Effector CD4-positive, alpha-beta T cell (primary cell): ENCODE measurements at regions not wholly inside any gene's neighbourhood (a gene's known extent, or its start where the extent isn't known, plus 50 kb on each side); places are given as distances from the start of the nearest gene placed in this dataset.

Experiments
- DNase-seq: peaks from one replicate; pipeline ENCODE4 v3.0.0-alpha.2; 2020

DNA sequence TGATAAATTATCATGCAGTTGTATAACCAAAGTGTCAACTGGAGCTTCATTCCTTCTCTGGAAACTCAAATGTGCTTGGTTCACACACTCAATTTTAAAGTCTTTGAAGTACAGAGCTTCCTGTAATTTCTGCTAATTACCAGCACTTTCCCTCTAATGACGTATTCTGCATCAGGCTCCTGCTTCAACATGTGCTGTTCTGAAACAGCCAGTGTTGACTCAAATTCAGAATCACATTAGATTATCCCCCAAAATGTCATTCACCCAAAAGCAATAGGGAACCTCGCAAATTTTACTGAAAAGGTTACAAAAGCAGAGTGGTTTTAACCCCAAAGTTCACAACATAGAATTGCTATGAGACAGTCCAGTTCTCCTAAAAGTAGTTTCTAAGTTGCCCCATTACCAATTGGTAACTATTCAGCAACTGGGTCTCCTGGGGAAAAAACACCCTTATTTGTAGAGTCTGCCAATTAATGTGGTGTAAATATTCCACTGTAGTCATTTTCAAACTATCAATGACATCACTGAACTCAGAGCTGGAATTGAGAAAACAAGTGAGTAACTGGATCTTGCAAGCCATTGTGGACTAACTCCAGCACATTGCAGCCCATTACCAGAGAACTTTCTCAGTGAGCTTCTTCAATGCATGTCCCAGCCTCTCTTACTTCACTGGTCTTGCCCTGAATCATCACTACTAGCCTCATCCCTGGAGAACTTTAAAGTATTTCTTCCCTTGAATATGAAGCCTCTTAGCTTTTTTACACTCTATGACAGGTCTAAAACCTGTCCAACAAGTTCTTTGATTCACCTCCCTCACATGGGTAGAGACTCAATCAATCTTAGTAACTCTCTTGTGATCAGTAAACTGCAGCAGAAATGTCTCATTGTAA, 955.4 kb downstream of the EFNB2 start:
- no peak for DNase-seq

GRCh38 chr13:105573136-105573535, 962.3 kb downstream of the EFNB2 start:
- no peak for DNase-seq

GRCh38 chr13:105572401-105572800, 963.1 kb downstream of the EFNB2 start:
- no peak for DNase-seq

DNA sequence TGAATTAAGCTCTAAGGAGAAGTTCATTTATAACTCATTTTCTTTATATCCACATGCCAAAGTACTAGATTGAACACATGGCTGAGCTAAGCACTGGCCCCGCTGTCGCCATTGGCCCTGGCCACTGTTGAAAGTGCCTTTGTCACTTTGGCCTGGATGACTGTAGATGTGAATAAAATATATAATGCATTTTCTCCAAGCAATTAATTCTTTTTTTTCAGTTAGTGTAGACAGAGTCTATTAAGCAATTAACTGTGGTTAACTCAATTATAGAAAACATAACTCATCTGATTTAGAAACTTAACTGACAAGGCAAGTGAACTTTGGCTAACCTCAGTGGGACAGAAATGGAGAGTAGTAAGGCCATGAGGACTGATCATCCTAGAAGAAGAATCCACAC, 965.6 kb downstream of the EFNB2 start:
- no peak for DNase-seq

- DNase-seq = no peak
These were observed 967.4 kb downstream of the EFNB2 start for GRCh38 chr13:105567951-105568525.

DNA sequence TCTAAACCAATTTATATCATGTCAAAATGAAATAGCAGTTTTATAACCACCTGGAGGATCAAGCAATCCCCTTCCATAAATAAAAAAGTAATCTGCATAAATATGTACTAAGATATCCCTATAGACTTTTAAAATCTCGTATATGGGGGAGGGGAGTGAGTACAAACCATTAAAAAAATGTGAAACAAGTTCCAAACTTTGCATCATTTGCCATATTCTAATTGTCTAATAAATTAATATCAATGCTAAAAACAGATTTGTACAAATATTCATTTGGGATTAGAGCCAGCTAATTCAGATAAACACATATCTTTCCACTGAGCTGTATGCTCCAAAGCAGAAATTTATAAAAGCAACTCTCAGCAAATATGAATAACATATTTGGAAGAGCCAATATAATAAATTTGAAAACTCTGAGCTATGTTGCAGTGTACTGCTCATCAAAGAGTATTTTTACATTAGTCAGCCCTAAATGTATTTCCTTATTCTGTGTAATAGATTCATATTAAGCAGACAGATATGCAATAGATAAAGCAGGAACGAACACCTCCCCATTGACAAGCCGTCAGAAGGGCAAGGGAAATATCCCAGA, 970.2 kb downstream of the EFNB2 start:
- DNase-seq = no peak

DNA sequence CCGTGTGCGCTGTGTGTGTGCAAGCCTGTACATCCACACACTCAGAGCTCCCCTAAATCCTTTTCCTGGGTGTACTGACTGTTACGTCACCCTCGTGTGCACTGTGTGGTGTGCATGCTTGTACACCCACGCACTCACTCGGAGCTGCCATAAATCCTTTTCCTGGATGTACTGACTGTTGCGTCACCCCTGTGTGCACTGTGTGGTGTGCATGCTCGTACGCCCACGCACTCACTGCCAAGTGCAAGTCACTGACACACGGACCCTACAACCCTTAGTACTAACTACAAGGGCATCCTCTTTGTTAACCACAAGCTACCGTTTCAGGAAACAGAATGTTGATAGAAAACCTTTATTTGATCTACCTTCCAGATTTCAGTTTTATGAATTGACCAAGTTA, 983.4 kb downstream of the EFNB2 start:
- DNase-seq = no peak

DNA sequence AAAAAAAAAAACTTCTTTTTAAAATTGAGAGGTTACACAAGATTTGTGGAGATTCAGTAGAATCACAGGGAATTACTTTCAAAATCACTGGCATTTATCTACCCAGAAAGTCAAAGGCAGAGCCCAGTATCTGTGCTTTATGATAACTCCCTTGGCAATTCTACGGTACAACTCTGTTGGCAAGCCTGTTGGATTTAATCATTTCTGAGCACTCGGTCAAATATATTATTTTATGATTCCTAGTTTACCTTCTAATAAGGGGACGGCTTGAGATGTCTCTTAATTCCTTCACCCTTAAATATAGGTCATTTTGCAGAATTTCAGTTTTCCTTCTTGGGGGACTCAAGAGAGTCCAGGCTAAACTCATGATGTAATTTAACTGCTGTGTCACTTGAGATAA, 987.6 kb downstream of the EFNB2 start:
- no peak for DNase-seq

DNA sequence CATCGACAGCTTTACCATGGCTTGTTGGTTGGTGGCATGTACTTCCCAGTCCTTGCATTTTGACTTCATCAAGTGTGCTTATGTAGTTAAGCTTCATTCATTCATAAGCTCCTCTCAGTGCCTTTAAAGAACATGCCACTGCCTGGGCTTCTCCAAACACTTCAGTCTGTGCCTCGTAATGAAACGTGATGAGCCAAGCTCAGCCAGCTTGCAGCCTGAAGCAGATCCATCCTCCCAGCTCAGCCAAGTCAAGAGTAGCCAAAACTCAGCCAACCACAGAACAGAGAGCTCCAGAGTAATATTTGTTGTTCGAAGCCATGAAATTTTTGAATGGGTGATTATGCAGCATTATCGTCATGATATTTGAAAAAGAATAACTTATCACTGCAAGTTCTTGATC, 989.7 kb downstream of the EFNB2 start:
- DNase-seq = no peak

DNA sequence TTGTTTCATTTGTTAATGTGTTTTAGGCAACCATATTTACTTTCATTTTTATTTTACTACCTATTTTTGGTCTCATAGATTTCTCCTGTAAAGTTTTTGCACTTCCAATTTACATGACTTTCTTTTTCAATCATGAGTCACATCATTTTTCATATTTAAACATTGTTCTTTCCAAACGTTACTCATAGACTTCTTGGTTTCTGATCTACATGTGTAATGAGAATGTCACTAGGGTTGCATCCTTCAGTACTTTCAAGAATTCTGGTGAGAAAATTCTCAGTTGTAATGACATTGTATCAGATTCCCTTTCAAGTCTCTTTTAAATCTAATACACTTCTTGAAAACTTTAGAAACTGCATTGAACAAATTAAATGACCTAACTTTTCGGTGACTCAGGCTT, 991.7 kb downstream of the EFNB2 start:
- DNase-seq = no peak

DNA sequence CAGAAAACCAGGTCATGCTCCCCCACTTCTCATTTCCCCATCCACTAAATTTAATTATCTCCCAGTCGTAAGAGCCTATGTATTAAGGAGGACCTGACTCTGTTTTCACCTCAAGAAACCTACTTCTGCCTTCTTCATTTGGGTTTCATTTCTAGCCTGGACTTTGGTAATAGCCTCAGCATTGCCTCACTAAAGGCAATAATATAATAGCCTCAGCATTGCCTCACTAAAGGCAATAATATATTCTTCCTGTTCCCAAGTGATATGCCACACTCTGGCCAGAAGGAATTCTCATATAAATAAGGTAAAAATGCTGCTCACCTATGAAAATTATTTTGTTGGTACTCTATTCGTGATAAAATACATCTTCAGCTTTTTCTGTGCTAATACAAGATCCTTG, 993.9 kb downstream of the EFNB2 start:
- DNase-seq = no peak

DNA sequence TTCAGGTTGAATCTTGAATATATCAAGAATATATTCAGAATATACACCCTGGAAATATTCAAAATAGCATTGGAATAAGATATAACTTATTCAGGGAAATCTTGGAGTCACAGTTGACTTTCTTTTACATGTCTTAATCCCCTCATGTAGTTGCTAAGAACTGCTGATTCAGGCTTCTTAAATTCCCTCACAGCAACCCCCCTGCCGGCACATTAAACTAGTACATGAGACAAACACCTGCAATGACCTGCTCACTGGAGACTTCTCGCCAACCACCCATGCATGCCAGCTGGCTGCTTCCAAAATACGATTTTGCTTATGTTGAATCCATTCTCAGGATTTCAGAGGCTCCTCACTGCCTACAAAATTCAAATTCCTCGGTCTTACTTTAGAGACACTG, 997.1 kb downstream of the EFNB2 start:
- DNase-seq = no peak

GRCh38 chr13:105537113-105537512, 998.3 kb downstream of the EFNB2 start:
- no peak for DNase-seq

GRCh38 chr13:105530468-105530867, 1005.0 kb downstream of the EFNB2 start:
- no peak for DNase-seq

DNA sequence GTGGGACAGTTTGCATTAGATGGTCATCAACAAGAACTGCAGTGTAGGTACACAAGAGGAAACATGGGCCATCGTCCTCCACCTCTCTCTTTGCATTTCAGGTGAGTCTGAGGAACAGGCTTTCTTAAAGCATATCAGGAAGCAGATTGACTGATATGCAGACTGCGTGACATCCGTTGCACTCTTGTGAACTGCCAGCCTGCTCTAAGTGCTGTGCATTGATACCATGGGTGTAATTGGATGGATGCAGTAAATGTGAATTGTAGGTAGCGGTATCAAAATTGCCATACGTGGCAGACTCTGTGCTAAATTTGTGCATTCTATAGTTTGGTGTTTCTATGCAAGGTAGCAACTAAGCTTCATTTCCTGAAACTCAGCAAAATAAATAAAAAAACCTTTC, 1008.3 kb downstream of the EFNB2 start:
- DNase-seq = no peak

DNA sequence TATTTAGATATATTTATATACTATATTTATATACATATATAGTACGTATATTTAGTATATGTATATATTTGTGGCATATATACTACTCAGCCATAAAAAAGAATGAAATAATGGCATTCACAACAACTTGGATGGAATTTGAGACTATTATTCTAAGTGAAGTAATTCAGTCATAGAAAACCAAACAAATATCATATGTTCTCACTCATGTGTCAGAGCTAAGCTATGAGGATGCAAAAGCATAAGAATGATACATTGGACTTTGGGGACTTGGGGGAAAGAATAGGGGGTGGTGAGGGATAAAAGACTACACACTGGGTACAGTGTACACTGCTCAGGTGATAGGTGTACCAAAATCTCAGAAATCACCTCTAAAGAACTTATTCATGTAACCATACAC, 1015.7 kb downstream of the EFNB2 start:
- no peak for DNase-seq

DNA sequence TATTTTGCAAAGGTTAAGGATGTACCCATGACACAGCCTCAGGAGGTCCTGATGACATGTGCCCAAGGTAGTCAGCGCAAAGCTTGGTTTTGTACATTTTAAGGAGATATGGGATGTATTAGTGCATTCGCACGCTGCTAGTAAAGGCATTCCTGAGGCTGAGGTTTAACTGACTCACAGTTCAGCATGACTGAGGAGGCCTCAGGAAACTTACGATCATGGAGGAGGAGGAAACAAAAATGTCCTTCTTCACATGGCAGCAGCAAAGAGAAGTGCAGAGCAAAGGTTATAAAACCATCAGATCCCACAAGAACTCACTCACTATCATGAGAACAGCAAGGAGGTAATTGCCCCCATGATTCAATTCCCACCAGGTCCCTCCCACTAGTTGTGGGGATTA, 1017.4 kb downstream of the EFNB2 start:
- no peak for DNase-seq

- no peak for DNase-seq
These were observed 1021.1 kb downstream of the EFNB2 start for GRCh38 chr13:105514401-105514800.

- DNase-seq = no peak
These were observed 1022.0 kb downstream of the EFNB2 start for GRCh38 chr13:105513448-105513847.

DNA sequence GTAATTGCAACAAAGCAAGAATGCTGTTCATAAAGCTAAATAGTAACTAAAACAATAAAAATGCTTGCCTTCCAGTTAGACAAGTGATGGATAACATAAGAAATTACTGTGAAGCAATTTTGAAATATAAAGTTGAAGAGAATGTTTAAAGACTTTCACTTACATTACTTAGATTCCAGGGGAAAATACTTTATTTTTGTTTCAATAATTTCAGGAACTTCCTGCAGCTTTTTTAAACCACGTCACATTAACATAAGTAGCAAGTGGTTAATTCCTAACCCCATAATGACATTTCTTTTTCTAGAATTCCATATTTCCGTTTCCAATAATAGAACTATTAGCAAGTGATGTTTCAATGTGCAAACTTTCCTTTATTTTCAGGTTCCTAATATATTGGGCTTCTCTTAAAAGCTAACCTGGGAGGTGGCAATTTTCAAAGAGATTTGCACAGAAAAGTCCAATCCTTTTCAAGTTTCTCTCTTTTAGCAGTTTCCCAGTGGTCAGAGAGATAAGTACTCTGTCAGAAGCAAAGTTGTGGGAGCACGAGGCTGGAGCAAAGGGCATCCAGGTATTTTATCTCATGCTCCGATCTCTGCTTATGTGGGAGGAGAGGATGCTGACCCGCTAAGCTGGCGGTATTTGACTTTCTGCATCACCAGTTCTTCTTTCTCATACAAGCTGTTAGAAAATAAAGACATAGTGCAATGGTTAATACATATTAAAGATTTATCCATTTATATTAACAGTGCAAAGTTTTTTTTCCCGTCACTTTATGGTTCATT, 1025.3 kb downstream of the EFNB2 start:
- no peak for DNase-seq

DNA sequence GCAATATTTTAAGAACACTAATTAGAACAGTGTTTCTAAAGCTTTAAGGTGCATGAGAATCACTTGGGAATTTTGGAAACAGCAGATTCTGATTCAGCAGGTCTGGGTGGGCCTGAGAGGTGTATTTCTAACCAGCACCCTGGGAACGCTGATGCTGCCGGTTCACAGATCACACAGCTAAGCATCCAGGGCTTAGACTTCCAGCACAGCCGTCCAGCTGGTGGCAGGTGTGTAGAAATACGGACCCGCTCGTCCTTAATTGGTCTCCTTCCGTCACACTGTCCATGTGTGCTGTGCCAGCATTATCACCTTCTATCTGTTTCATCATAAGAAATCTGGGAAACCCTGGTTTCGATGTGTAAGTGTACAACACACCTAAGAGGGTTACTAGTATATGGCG, 1029.0 kb downstream of the EFNB2 start:
- no peak for DNase-seq

GRCh38 chr13:105502193-105502592, 1033.3 kb downstream of the EFNB2 start:
- DNase-seq = no peak

DNA sequence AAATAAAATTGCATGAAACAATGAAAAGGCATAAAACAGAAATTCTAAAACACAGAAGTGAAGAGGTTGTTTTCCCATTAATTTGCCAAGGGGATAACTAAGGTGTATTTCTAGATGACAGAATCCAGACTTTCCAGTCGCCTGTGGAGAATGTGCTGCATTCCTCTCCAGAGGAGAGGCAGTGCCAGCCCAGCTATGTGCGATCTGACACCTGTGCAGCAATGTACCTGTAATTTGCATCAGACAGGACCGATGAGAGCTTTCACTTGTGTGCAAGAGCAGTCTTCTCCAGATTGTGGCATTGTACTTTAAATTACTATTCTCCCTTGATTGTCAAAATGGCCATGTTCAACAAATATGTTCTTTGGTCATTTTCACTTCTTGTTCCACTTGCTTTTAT, 1037.9 kb downstream of the EFNB2 start:
- no peak for DNase-seq
